ENCODE measurements at regions not wholly inside any gene's neighbourhood (a gene's known extent, or its start where the extent isn't known, plus 50 kb on each side); places are given as distances from the start of the nearest gene placed in this dataset.

DNA sequence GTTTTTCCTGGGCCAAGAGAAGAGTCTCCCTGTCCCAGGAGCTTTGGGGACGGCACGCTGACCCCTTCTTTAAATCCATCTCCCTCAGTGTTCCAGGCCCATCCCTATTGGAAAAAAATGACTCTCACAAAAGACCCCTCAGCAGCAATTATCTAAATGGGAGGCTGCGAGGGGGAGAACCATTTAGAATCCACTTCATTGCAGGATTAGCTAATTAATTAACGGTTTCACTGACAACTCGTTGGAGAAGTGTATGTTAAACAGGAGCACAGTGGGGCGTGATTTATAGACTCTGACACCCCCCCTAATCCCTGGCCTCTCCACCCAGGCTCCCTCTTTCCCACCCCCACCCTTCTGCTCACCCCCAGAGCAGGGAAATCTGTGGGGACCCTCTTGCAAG lies 162.8 kb upstream of the LHX5 start:
- H3K4me2 ChIP-seq (ENCODE audit: low read depth, low read length) = no peak overlapping the region
- H3K4me3 ChIP-seq (ENCODE audit: low read length) = no peak overlapping the region
- H3K9me3 ChIP-seq (replicated peaks; ENCODE audit: insufficient read depth, low read length) = no peaks in the 10 kb centered on the region
- H4K20me1 ChIP-seq (ENCODE audit: insufficient read depth, low read length) = no peaks in the 10 kb centered on the region
- TF ChIP-seq, protein P1, sequence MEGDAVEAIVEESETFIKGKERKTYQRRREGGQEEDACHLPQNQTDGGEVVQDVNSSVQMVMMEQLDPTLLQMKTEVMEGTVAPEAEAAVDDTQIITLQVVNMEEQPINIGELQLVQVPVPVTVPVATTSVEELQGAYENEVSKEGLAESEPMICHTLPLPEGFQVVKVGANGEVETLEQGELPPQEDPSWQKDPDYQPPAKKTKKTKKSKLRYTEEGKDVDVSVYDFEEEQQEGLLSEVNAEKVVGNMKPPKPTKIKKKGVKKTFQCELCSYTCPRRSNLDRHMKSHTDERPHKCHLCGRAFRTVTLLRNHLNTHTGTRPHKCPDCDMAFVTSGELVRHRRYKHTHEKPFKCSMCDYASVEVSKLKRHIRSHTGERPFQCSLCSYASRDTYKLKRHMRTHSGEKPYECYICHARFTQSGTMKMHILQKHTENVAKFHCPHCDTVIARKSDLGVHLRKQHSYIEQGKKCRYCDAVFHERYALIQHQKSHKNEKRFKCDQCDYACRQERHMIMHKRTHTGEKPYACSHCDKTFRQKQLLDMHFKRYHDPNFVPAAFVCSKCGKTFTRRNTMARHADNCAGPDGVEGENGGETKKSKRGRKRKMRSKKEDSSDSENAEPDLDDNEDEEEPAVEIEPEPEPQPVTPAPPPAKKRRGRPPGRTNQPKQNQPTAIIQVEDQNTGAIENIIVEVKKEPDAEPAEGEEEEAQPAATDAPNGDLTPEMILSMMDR (IDR thresholded peaks at IDR 0.05; ENCODE audit: low read length) = no peak
- no peak overlapping the region for H2AFZ ChIP-seq (ENCODE audit: low read length)
- H3K9ac ChIP-seq (ENCODE audit: low read length) = no peak overlapping the region
- H3K36me3 ChIP-seq (replicated peaks; ENCODE audit: insufficient read depth, low read length) = no peaks in the 10 kb centered on the region
- no peaks in the 10 kb centered on the region for H3K9me2 ChIP-seq (replicated peaks; ENCODE audit: insufficient read depth, low read length)
- no peak overlapping the region for H3K27ac ChIP-seq (ENCODE audit: low read length)
- H3K79me2 ChIP-seq (ENCODE audit: low read length) = no peaks in the 10 kb centered on the region
- no peaks in the 10 kb centered on the region for H3K4me1 ChIP-seq (ENCODE audit: low read length)
- no peaks in the 10 kb centered on the region for H3F3A ChIP-seq (ENCODE audit: insufficient read depth, low read length)
- no peaks in the 10 kb centered on the region; the same call in 1 of the 2 replicates for H3K27me3 ChIP-seq (replicated peaks; ENCODE audit: insufficient read depth, low read length)
- DNase-seq = no peak

DNA sequence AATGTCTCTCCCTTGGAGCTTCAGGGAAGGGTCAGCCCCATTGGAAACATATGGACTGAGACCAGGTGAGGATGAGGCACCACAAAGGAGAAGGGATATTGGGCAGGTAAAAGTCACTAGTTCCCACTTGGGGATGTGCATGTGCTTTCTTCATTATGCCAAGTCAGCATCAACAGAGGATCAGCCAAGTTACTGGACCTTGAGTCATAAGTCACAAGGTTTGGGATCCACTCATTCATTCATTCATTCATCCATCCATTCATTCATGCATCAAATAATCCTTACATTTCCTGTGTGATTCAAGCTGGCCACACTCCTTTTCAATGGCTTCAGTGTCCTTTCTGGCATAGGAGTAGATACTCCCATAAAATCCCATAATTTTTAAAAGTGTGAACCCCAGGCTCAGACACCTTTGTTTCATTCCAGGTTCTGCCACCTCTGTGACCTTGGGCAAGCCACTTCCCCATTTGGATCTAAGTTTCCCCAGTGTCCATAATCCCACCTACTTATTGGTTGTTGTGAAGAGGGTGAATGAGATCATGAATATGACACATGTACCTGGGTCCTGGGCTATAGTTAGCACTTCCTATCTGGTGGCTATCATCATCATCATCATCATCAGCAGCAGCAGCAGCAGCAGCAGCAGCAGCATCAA lies 162.1 kb upstream of the LHX5 start:
- no peak overlapping the region for H3K9ac ChIP-seq (ENCODE audit: low read length)
- no peak for DNase-seq
- no peaks in the 10 kb centered on the region for H3K79me2 ChIP-seq (ENCODE audit: low read length)
- no peak overlapping the region for H3K4me2 ChIP-seq (ENCODE audit: low read depth, low read length)
- H3F3A ChIP-seq (ENCODE audit: insufficient read depth, low read length) = no peaks in the 10 kb centered on the region
- H3K4me1 ChIP-seq (ENCODE audit: low read length) = no peaks in the 10 kb centered on the region
- no peak overlapping the region for H2AFZ ChIP-seq (ENCODE audit: low read length)
- no peaks in the 10 kb centered on the region for H3K9me3 ChIP-seq (replicated peaks; ENCODE audit: insufficient read depth, low read length)
- H3K4me3 ChIP-seq (ENCODE audit: low read length) = no peak overlapping the region
- H3K9me2 ChIP-seq (replicated peaks; ENCODE audit: insufficient read depth, low read length) = no peaks in the 10 kb centered on the region
- H3K36me3 ChIP-seq (replicated peaks; ENCODE audit: insufficient read depth, low read length) = no peaks in the 10 kb centered on the region
- H3K27ac ChIP-seq (ENCODE audit: low read length) = no peak overlapping the region
- no peaks in the 10 kb centered on the region for H4K20me1 ChIP-seq (ENCODE audit: insufficient read depth, low read length)
- TF ChIP-seq, protein P1 (IDR thresholded peaks at IDR 0.05; ENCODE audit: low read length) = no peak
- no peak for TF ChIP-seq EZH2phosphoT487 (IDR thresholded peaks at IDR 0.05; ENCODE audit: low read length)
- TF ChIP-seq EZH2 (optimal IDR thresholded peaks at IDR 0.05; ENCODE audit: low read depth, low read length) = no peak
- H3K27me3 ChIP-seq (replicated peaks; ENCODE audit: insufficient read depth, low read length) = no peaks in the 10 kb centered on the region; the same call in 1 of the 2 replicates

DNA sequence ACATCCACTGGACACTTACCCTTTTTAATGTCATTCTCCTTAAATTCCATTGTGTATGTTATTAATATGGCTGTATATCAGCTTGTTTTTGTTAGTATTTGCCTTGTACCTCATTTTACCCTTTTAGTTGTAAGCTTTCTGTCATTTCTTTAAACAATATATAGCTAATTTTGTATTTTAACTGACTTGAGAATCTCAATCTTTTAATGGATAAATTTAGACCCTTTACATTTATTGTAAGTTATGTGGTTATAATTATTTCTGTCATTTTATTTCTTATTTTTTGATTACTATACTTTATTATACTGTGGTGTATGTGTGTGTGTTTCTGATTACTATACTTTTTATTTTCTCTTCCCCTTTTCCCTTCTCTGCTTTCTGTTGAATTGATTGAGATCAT lies 159.0 kb upstream of the LHX5 start:
- Histone ChIP-seq H4K20me1 (ENCODE audit: insufficient read depth, low read length) (no peaks in the 10 kb centered on the region), H3K9ac (ENCODE audit: low read length) (no peak overlapping the region), H3K27ac (ENCODE audit: low read length) (no peak overlapping the region), H3K4me1 (ENCODE audit: low read length) (no peaks in the 10 kb centered on the region), H3K9me2 (replicated peaks; ENCODE audit: insufficient read depth, low read length) (no peaks in the 10 kb centered on the region), H3K79me2 (ENCODE audit: low read length) (no peaks in the 10 kb centered on the region), H2AFZ (ENCODE audit: low read length) (no peak overlapping the region), H3K4me2 (ENCODE audit: low read depth, low read length) (no peak overlapping the region), H3K27me3 (replicated peaks; ENCODE audit: insufficient read depth, low read length) (no peaks in the 10 kb centered on the region), H3F3A (ENCODE audit: insufficient read depth, low read length) (no peaks in the 10 kb centered on the region), H3K36me3 (replicated peaks; ENCODE audit: insufficient read depth, low read length) (no peaks in the 10 kb centered on the region), H3K9me3 (replicated peaks; ENCODE audit: insufficient read depth, low read length) (no peaks in the 10 kb centered on the region), H3K4me3 (ENCODE audit: low read length) (no peak overlapping the region)
- TF ChIP-seq EZH2phosphoT487 (IDR thresholded peaks at IDR 0.05; ENCODE audit: low read length) (no peak), EZH2 (optimal IDR thresholded peaks at IDR 0.05; ENCODE audit: low read depth, low read length) (no peak)
- TF ChIP-seq, protein P1 (IDR thresholded peaks at IDR 0.05; ENCODE audit: low read length) = no peak
- DNase-seq = no peak
